NB4 (cell line): ENCODE measurements at regions not wholly inside any gene's neighbourhood (a gene's known extent, or its start where the extent isn't known, plus 50 kb on each side); places are given as distances from the start of the nearest gene placed in this dataset.

Experiments used
- CTCF ChIP-seq: IDR thresholded peaks from one replicate; pipeline ENCODE4 v1.5.1; 2012; ENCODE audit warnings: low read depth, low read length
- MAX ChIP-seq: IDR thresholded peaks from 2 replicates; pipeline ENCODE4 v1.6.1; 2011; ENCODE audit warnings: low read depth, low read length
- POLR2A ChIP-seq: IDR thresholded peaks from 2 replicates; pipeline ENCODE4 v1.6.1; 2011; ENCODE audit warnings: mild to moderate bottlenecking; ENCODE audit not compliant: insufficient read length; ENCODE audit errors: extremely low read depth

- TF ChIP-seq CTCF (no peak), POLR2A (no peak), MAX (no peak)
These were observed 481.9 kb downstream of the ARL4A start for GRCh38 chr7:13169356-13169755.
